OCI-LY1 (cell line): ENCODE measurements at regions not wholly inside any gene's neighbourhood (a gene's known extent, or its start where the extent isn't known, plus 50 kb on each side); places are given as distances from the start of the nearest gene placed in this dataset.

ENCODE experiments used
- H2AFZ ChIP-seq: fragments of 200-600 bp; sonication (generic), shearing (Covaris generic); 2 replicates; pipeline ENCODE4 v1.6.0; 2014; ENCODE audit warnings: antibody characterized with exemption, mild to moderate bottlenecking, low read length
- H3F3A ChIP-seq: fragments of 200-600 bp; sonication (generic), shearing (Covaris generic); 2 replicates; pipeline ENCODE4 v1.6.0; 2014; ENCODE audit warnings: mild to moderate bottlenecking, antibody characterized with exemption, low read length, moderate library complexity; ENCODE audit not compliant: insufficient read depth
- H3K27ac ChIP-seq: fragments of 200-600 bp; sonication (generic); 2 replicates; pipeline ENCODE4 v1.5.1; 2014; ENCODE audit warnings: low read length, mixed run types, mild to moderate bottlenecking, low read depth; ENCODE audit not compliant: poor library complexity, severe bottlenecking
- H3K27me3 ChIP-seq: fragments of 200-600 bp; sonication (generic); 2 replicates; pipeline ENCODE4 v1.6.0; 2014; ENCODE audit warnings: antibody characterized with exemption, mild to moderate bottlenecking, low read length, moderate library complexity; ENCODE audit not compliant: insufficient read depth
- H3K36me3 ChIP-seq: fragments of 200-600 bp; sonication (generic); 2 replicates; pipeline ENCODE4 v1.6.1; 2014; ENCODE audit warnings: mild to moderate bottlenecking, antibody characterized with exemption, low read length, moderate library complexity, mixed read lengths; ENCODE audit not compliant: insufficient read depth
- H3K4me1 ChIP-seq: fragments of 200-600 bp; sonication (generic); 2 replicates; pipeline ENCODE4 v1.5.1; 2014; ENCODE audit warnings: mild to moderate bottlenecking, low read length, moderate library complexity; ENCODE audit not compliant: insufficient read depth, severe bottlenecking
- H3K4me2 ChIP-seq: fragments of 200-600 bp; sonication (generic), shearing (Covaris generic); 2 replicates; pipeline ENCODE4 v1.6.1; 2014; ENCODE audit warnings: low read length
- H3K4me3 ChIP-seq: fragments of 200-600 bp; sonication (generic); 2 replicates; pipeline ENCODE4 v1.5.1; 2014; ENCODE audit warnings: low read length, low read depth, mild to moderate bottlenecking, mixed read lengths; ENCODE audit not compliant: poor library complexity, severe bottlenecking
- H3K79me2 ChIP-seq: fragments of 200-600 bp; shearing (Covaris generic); 2 replicates; pipeline ENCODE4 v1.6.1; 2016; ENCODE audit warnings: mixed run types, low read length, mixed read lengths; ENCODE audit not compliant: insufficient read depth
- H3K9ac ChIP-seq: fragments of 200-600 bp; sonication (generic), shearing (Covaris generic); 2 replicates; pipeline ENCODE4 v1.6.1; 2014; ENCODE audit warnings: mild to moderate bottlenecking, low read length, mixed read lengths
- H3K9me2 ChIP-seq: fragments of 200-600 bp; sonication (generic), shearing (Covaris generic); 2 replicates; pipeline ENCODE4 v1.6.1; 2014; ENCODE audit warnings: low read depth, mild to moderate bottlenecking, low read length, mixed read lengths
- H3K9me3 ChIP-seq: fragments of 200-600 bp; shearing (Covaris generic); 2 replicates; pipeline ENCODE4 v1.6.1; 2014; ENCODE audit warnings: low read length, mixed read lengths
- H4K20me1 ChIP-seq: fragments of 200-600 bp; sonication (generic), shearing (Covaris generic); 2 replicates; pipeline ENCODE4 v1.6.0; 2016; ENCODE audit warnings: mild to moderate bottlenecking, low read length; ENCODE audit not compliant: insufficient read depth
- EZH2 ChIP-seq: fragments of 200-600 bp; sonication (generic), shearing (Covaris generic); IDR thresholded peaks from 2 replicates; pipeline ENCODE4 v1.8.0; 2017; ENCODE audit warnings: borderline replicate concordance, mixed run types, mild to moderate bottlenecking, antibody characterized with exemption, low read length, moderate library complexity, mixed read lengths
- TF ChIP-seq, protein P1 (sequence below): fragments of 200-600 bp; sonication (generic), shearing (Covaris generic); IDR thresholded peaks from 2 replicates; pipeline ENCODE4 v1.5.1; 2017; ENCODE audit warnings: mild to moderate bottlenecking, antibody characterized with exemption, low read length, moderate library complexity, mixed read lengths

DNA sequence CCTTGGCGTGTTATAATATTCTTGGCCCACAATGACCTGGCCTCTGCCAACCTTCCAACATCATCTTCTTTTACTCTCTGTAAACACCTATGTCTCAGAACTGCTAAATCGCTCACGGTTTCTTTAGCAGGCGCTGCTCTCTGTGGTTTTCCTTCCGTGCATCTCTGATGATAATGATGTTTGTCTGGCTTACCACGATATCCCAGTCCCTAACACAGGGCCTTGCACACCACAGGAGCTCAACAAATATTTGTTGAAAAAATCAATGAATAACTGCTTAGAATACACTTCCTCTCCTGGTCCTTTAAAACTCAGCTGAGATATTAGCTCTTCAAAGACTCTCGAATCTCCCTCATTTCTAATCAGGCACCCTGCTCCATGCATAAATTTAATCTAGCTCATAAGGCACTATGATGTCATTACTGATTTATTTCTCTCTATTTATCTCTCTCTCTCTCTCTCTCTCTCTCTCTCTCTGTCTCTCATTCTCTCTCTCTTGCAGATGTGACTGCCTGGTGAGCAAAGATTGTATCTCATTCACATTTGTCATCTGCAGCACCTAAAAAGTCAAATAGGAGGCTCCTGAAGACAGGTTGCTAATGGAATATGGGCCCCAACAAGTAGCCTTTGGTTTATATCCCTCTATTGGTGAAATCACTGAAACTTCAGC, 206.4 kb downstream of the NHLRC3 start:
- H2AFZ ChIP-seq = no peak overlapping the region
- H4K20me1 ChIP-seq = no peaks in the 10 kb centered on the region
- H3K4me1 ChIP-seq = no peaks in the 10 kb centered on the region
- H3K27me3 ChIP-seq = no peaks in the 10 kb centered on the region
- no peak overlapping the region for H3K9ac ChIP-seq
- no peak overlapping the region for H3K4me2 ChIP-seq
- H3K9me2 ChIP-seq = no peaks in the 10 kb centered on the region
- no peak for TF ChIP-seq EZH2
- TF ChIP-seq, protein P1, sequence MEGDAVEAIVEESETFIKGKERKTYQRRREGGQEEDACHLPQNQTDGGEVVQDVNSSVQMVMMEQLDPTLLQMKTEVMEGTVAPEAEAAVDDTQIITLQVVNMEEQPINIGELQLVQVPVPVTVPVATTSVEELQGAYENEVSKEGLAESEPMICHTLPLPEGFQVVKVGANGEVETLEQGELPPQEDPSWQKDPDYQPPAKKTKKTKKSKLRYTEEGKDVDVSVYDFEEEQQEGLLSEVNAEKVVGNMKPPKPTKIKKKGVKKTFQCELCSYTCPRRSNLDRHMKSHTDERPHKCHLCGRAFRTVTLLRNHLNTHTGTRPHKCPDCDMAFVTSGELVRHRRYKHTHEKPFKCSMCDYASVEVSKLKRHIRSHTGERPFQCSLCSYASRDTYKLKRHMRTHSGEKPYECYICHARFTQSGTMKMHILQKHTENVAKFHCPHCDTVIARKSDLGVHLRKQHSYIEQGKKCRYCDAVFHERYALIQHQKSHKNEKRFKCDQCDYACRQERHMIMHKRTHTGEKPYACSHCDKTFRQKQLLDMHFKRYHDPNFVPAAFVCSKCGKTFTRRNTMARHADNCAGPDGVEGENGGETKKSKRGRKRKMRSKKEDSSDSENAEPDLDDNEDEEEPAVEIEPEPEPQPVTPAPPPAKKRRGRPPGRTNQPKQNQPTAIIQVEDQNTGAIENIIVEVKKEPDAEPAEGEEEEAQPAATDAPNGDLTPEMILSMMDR = no peak
- no peak overlapping the region for H3K4me3 ChIP-seq
- H3K36me3 ChIP-seq = no peaks in the 10 kb centered on the region
- H3K27ac ChIP-seq = no peak overlapping the region
- H3K79me2 ChIP-seq = no peaks in the 10 kb centered on the region
- H3F3A ChIP-seq = no peaks in the 10 kb centered on the region
- H3K9me3 ChIP-seq = no peaks in the 10 kb centered on the region

DNA sequence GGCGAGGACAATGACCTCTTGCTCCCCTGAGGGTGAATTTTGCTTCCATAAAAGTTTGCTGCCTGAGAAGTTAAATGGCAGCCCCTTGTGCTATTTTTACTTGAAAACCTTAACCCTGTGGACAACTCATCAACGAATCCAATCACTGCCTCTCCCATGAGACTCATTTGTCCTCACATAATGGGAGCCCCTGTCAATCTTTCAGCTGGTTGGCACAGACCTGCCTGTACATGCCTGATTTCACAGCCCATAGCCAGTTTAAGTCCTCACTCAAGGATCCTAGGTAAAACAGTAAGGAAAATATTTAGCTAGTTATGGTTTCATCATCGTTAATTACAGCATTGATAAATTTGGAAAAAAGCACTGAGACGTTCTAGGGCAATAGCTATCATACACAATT, 207.4 kb downstream of the NHLRC3 start:
- Histone ChIP-seq H3K9ac (no peak overlapping the region), H3K4me1 (no peaks in the 10 kb centered on the region), H3K9me3 (no peaks in the 10 kb centered on the region), H3K9me2 (no peaks in the 10 kb centered on the region), H3K4me3 (no peak overlapping the region), H3K79me2 (no peaks in the 10 kb centered on the region), H3K27me3 (no peaks in the 10 kb centered on the region), H4K20me1 (no peaks in the 10 kb centered on the region), H3F3A (no peaks in the 10 kb centered on the region), H3K27ac (no peak overlapping the region), H3K4me2 (no peak overlapping the region), H2AFZ (no peak overlapping the region), H3K36me3 (no peaks in the 10 kb centered on the region)
- no peak for TF ChIP-seq EZH2
- TF ChIP-seq, protein P1 = no peak

DNA sequence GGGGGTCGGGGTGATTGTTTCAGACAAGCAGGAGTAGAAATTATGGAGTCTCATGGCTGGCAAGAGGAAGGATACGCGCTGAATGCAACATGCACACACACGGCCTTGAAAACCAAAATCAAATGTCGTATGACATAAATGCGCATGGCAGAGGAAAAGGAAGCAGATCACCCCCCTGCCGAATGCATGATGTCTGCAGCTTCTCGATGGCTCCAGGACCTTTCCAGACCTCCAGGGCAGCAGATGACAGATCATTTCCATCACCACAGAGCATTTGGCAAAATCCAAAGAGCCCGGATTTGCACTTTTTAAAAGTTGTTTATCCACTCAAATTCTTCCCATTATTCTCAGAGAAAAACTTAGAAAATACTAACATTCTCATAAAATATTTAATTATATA, 211.7 kb downstream of the NHLRC3 start:
- H3K27ac ChIP-seq = no peak overlapping the region
- no peak overlapping the region for H3K4me3 ChIP-seq
- no peaks in the 10 kb centered on the region for H3K79me2 ChIP-seq

More for the DNA sequence above, 211.7 kb downstream of the NHLRC3 start:
- no peaks in the 10 kb centered on the region for H3K9me2 ChIP-seq
- no peaks in the 10 kb centered on the region for H3K9me3 ChIP-seq
- H3K9ac ChIP-seq = no peak overlapping the region
- TF ChIP-seq, protein P1 = no peak
- no peak for TF ChIP-seq EZH2
- no peaks in the 10 kb centered on the region for H3K4me1 ChIP-seq
- H2AFZ ChIP-seq = no peak overlapping the region
- H3F3A ChIP-seq = no peaks in the 10 kb centered on the region
- H3K36me3 ChIP-seq = no peaks in the 10 kb centered on the region
- no peak overlapping the region for H3K4me2 ChIP-seq
- H4K20me1 ChIP-seq = no peaks in the 10 kb centered on the region
- H3K27me3 ChIP-seq = no peaks in the 10 kb centered on the region
